ENCODE measurements at regions not wholly inside any gene's neighbourhood (a gene's known extent, or its start where the extent isn't known, plus 50 kb on each side); places are given as distances from the start of the nearest gene placed in this dataset.

DNA sequence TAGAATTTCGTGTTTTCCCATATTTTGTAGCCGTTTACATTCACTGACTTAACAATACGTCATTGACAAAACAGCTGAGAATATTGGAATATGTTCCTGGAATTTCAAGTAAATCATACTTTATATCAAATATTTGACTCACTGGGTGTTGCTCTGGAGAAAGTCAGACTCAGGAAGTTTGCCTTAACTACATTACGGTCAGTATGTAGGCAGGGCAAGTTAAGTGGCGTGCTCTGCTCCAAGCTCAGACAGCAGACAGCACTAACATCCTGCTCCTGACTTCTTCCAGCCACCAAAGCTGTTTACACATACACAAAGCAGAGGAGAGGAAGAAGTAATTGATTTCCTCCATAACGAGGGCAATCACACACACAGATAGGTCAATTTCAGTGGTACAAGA lies 414.6 kb downstream of the LRRIQ3 start:
- H3K4me3 ChIP-seq (ENCODE audit: low read depth, low read length) = no peak overlapping the region
- no peak for DNase-seq (ENCODE audit: low read depth)
- TF ChIP-seq, protein P1, sequence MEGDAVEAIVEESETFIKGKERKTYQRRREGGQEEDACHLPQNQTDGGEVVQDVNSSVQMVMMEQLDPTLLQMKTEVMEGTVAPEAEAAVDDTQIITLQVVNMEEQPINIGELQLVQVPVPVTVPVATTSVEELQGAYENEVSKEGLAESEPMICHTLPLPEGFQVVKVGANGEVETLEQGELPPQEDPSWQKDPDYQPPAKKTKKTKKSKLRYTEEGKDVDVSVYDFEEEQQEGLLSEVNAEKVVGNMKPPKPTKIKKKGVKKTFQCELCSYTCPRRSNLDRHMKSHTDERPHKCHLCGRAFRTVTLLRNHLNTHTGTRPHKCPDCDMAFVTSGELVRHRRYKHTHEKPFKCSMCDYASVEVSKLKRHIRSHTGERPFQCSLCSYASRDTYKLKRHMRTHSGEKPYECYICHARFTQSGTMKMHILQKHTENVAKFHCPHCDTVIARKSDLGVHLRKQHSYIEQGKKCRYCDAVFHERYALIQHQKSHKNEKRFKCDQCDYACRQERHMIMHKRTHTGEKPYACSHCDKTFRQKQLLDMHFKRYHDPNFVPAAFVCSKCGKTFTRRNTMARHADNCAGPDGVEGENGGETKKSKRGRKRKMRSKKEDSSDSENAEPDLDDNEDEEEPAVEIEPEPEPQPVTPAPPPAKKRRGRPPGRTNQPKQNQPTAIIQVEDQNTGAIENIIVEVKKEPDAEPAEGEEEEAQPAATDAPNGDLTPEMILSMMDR (IDR thresholded peaks at IDR 0.05; ENCODE audit: control insufficient read depth, extremely low read depth, insufficient read depth) = no peak

DNA sequence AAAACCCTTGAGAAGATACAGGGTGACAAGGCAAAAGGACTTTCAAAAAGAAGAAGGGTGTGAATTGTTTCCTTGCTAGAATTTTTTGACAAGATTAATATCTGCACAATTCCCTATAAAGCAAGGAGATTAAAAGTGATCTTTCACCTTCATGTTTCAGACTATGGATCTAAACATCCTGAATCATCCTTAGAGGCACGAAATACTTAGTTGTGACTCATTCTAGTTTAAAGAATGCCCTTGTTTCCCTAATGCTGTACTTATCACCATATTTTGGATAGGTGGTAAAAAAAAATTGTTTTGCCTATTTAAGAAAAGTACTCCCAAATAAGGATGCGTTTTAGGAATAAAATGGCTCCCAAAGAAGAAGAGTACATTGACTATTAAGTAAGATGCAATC lies 415.1 kb downstream of the LRRIQ3 start:
- TF ChIP-seq, protein P1 (IDR thresholded peaks at IDR 0.05; ENCODE audit: control insufficient read depth, extremely low read depth, insufficient read depth) = no peak
- DNase-seq (ENCODE audit: low read depth) = no peak
- H3K4me3 ChIP-seq (ENCODE audit: low read depth, low read length) = no peak overlapping the region

DNA sequence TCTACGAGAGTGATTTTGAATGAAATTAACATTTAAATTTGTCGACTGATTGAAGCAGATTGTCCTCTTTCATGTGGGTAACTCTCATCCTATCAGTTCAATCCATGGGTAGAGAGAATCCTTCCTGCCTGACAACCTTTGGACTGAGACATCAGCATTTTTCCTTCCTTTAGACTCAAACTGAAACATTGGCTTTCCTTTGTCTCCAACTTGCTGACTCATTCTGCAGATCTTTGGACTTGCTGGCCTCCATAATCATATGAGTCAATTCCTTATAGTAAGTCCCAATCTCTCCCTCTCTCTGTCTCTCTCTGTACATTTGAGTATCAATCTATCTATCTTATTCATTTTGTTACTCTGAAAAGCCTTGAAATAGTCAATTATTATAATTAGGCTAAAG lies 416.7 kb downstream of the LRRIQ3 start:
- DNase-seq (ENCODE audit: low read depth) = no peak
- TF ChIP-seq, protein P1 (IDR thresholded peaks at IDR 0.05; ENCODE audit: control insufficient read depth, extremely low read depth, insufficient read depth) = no peak
- no peak overlapping the region for H3K4me3 ChIP-seq (ENCODE audit: low read depth, low read length)

DNA sequence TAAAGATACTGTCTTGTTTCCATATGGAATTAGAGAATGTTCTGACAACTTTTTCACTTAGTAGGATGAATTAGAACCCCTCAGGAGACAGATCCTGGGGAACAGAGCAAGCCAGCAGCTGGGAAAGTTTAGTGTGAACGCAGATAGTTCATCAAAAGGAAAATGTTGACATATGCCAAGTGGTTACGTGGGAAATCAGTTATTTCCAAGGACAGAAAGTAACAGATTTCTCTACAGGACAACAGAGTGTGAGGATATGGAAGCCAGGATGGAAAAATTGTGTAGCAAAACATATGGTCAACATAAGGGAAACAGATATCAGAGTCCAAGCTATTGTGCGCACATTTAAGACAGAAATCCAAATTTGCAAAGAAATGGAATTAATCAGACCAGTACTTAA lies 419.5 kb downstream of the LRRIQ3 start:
- DNase-seq (ENCODE audit: low read depth) = no peak
- TF ChIP-seq, protein P1 (IDR thresholded peaks at IDR 0.05; ENCODE audit: control insufficient read depth, extremely low read depth, insufficient read depth) = no peak
- H3K4me3 ChIP-seq (ENCODE audit: low read depth, low read length) = no peak overlapping the region

DNA sequence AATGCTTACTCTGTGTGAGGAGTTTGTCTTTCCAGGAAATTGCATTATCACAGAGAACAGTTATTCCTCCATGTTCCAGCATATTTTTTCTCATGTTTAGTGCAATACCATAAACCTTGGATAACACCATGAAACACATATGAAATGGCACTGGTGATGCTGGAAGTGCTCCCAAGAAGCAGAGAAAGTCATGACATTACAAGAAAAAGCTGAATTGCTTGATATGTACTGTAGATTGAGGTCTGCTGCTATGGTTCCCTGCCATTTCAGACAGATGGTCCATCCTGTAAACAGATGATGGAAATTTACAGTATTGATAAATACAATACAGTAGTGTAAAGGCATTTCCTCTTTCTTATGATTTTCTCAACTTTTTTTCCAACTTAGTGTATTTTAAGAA lies 422.1 kb downstream of the LRRIQ3 start:
- TF ChIP-seq, protein P1 (IDR thresholded peaks at IDR 0.05; ENCODE audit: control insufficient read depth, extremely low read depth, insufficient read depth) = no peak
- no peak overlapping the region for H3K4me3 ChIP-seq (ENCODE audit: low read depth, low read length)
- no peak for DNase-seq (ENCODE audit: low read depth)

DNA sequence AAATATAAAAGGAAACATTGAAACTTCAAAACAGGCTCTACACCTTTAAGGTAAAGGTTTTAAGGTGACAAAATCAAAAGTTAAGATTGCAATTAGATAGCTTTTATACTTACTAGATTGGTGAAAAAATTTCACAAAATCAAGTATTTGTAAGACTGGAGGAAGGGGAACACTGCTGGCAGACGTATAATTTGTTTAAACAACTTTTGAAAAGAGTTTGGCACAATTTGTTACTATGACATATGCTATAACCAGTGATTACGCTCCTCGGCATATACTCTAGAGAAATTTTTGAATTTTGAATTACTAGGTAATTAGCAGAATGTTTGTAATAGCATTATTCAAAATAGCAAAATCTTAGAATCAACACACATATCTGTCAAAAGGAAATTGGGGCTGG lies 425.0 kb downstream of the LRRIQ3 start:
- no peak for DNase-seq (ENCODE audit: low read depth)
- TF ChIP-seq, protein P1 (IDR thresholded peaks at IDR 0.05; ENCODE audit: control insufficient read depth, extremely low read depth, insufficient read depth) = no peak
- no peak overlapping the region for H3K4me3 ChIP-seq (ENCODE audit: low read depth, low read length)

DNA sequence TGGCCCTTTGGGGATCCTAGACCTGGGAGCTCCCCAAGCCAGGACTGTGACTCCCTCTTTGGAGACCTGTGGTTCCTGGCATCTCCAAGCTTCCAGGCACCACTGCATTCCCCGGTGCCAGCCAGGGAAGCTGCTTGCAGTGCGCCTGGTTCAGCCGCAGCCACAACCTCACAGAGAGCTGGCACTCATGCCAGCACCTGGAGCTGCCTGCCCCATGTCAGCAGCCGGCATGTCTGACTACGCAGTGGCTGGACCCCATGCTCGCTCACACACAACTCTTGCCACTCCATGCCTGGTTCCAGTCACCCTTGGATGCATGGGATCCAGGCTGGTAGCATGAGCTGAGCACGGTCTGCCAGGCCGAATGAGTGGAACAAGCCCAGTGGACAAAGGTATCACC lies 426.6 kb downstream of the LRRIQ3 start:
- TF ChIP-seq, protein P1 (IDR thresholded peaks at IDR 0.05; ENCODE audit: control insufficient read depth, extremely low read depth, insufficient read depth) = no peak
- no peak overlapping the region for H3K4me3 ChIP-seq (ENCODE audit: low read depth, low read length)
- no peak for DNase-seq (ENCODE audit: low read depth)

Data from LNCaP clone FGC (cell line).